ENCODE measurements at regions not wholly inside any gene's neighbourhood (a gene's known extent, or its start where the extent isn't known, plus 50 kb on each side); places are given as distances from the start of the nearest gene placed in this dataset.

DNA sequence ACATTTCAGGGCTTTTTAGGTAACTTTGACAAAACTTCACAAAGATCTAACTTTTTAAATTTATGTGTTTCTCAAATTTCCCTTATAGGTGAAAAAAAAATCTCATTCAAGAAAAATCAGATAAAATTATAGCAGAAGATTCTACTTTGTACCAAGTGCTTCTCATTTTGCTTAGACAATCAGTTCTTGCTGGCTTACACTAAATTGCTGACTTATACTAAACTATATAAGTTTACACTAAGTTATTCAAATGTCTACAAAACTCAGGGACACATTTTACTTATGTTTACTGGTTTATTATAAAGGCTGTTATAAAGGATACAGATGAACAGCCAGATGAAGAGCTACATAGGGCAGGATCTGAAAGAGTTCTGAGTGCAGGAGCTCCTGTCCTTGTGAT is 195.1 kb downstream of the ZPLD1 start:
- Histone ChIP-seq H3K23me2 (ENCODE audit: insufficient read length, low read depth, low read length, poor library complexity, severe bottlenecking) (no peaks in the 10 kb centered on the region), H3K14ac (ENCODE audit: insufficient read depth, low read length) (no peak overlapping the region), H3K4ac (ENCODE audit: low read depth, low read length) (no peak overlapping the region), H2BK5ac (ENCODE audit: insufficient read length, low read length) (no peak overlapping the region), H3K18ac (ENCODE audit: insufficient read length, low read depth, low read length) (no peak overlapping the region), H3K4me1 (ENCODE audit: insufficient read depth, low read length) (no peaks in the 10 kb centered on the region), H2BK12ac (ENCODE audit: insufficient read length, low read depth, low read length) (no peak overlapping the region), H3K79me2 (ENCODE audit: insufficient read depth, low read length) (no peaks in the 10 kb centered on the region), H4K5ac (ENCODE audit: insufficient read length, low read depth, low read length) (no peak overlapping the region), H2BK20ac (ENCODE audit: low read depth, low read length, poor library complexity, severe bottlenecking) (no peak overlapping the region), H3K56ac (ENCODE audit: insufficient read length, low read depth, low read length) (no peak overlapping the region), H2AK5ac (ENCODE audit: insufficient read length, low read length) (no peak overlapping the region), H4K91ac (ENCODE audit: insufficient read length, low read depth, low read length) (no peak overlapping the region), H3K4me2 (ENCODE audit: insufficient read depth, insufficient read length, low read length) (no peak overlapping the region), H3K79me1 (ENCODE audit: insufficient read depth, low read depth, low read length, poor library complexity, severe bottlenecking) (no peaks in the 10 kb centered on the region), H4K20me1 (ENCODE audit: control insufficient read depth, insufficient read depth, insufficient read length) (no peaks in the 10 kb centered on the region), H3T11ph (ENCODE audit: low read length) (no peak overlapping the region), H2BK120ac (ENCODE audit: low read depth, low read length, poor library complexity, severe bottlenecking) (no peak overlapping the region), H2AFZ (ENCODE audit: low read length) (no peak overlapping the region), H4K8ac (replicated peaks; ENCODE audit: insufficient read length, low read depth, low read length) (no peak overlapping the region), H3K27ac (ENCODE audit: insufficient read length, low read depth, low read length) (no peak overlapping the region), H3K9ac (ENCODE audit: extremely low read depth, insufficient read length, low read length) (no peak overlapping the region), H3K9me3 (ENCODE audit: control insufficient read depth, low read depth, low read length) (no peaks in the 10 kb centered on the region), H2BK15ac (ENCODE audit: low read depth, low read length) (no peak overlapping the region), H3K23ac (ENCODE audit: insufficient read length, low read depth, low read length) (no peak overlapping the region), H3K27me3 (ENCODE audit: insufficient read depth, low read length) (no peaks in the 10 kb centered on the region)
- Mint-ChIP-seq H3K27me3 (ENCODE audit: low read depth) (no peaks in the 10 kb centered on the region), H3K36me3 (ENCODE audit: insufficient read depth in 1 of 3, low read depth in 3 of 3) (peaks cover 0 to 12% (median 8%) of the 10 kb centered on the region in 3 experiments; a peak in 3 of 7 replicates), H3K4me3 (no peak overlapping the region), H3K4me1 (0 out of 4 replicates have a peak, but pooled peaks cover 0 to 2% of the 10 kb centered on the region in 2 experiments), H3K27ac (no peak overlapping the region), H3K9me3 (peaks cover 12 to 14% of the 10 kb centered on the region in 2 experiments; a peak in 3 of 5 replicates)
- TF ChIP-seq, protein P1, sequence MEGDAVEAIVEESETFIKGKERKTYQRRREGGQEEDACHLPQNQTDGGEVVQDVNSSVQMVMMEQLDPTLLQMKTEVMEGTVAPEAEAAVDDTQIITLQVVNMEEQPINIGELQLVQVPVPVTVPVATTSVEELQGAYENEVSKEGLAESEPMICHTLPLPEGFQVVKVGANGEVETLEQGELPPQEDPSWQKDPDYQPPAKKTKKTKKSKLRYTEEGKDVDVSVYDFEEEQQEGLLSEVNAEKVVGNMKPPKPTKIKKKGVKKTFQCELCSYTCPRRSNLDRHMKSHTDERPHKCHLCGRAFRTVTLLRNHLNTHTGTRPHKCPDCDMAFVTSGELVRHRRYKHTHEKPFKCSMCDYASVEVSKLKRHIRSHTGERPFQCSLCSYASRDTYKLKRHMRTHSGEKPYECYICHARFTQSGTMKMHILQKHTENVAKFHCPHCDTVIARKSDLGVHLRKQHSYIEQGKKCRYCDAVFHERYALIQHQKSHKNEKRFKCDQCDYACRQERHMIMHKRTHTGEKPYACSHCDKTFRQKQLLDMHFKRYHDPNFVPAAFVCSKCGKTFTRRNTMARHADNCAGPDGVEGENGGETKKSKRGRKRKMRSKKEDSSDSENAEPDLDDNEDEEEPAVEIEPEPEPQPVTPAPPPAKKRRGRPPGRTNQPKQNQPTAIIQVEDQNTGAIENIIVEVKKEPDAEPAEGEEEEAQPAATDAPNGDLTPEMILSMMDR (conservative IDR thresholded peaks at IDR 0.05): no peak
- no peak for DNase-seq
